ENCODE measurements at regions not wholly inside any gene's neighbourhood (a gene's known extent, or its start where the extent isn't known, plus 50 kb on each side); places are given as distances from the start of the nearest gene placed in this dataset.

- H3K4me1 ChIP-seq (ENCODE audit: control insufficient read depth, insufficient read depth, low read length): no peaks in the 10 kb centered on the region
Observed at GRCh38 chr3:178445139-178445538, 91.1 kb upstream of the KCNMB2 start.

GRCh38 chr3:178446059-178446458, 90.2 kb upstream of the KCNMB2 start:
- no peaks in the 10 kb centered on the region for H3K36me3 ChIP-seq (ENCODE audit: control insufficient read depth, insufficient read depth, low read length)
- no peaks in the 10 kb centered on the region for H3K4me1 ChIP-seq (ENCODE audit: control insufficient read depth, insufficient read depth, low read length)
- H3K4me3 ChIP-seq (ENCODE audit: low read depth, low read length): no peak overlapping the region
- no peak overlapping the region for H3K9ac ChIP-seq (ENCODE audit: low read length)
- H3K9me3 ChIP-seq (ENCODE audit: control insufficient read depth, insufficient read depth, low read depth, low read length): no peaks in the 10 kb centered on the region
- H3K27ac ChIP-seq (ENCODE audit: low read depth, low read length): no peak overlapping the region
- H3K27me3 ChIP-seq (ENCODE audit: control insufficient read depth, insufficient read depth, low read length): no peaks in the 10 kb centered on the region

More at GRCh38 chr3:178445139-178445538, 91.1 kb upstream of the KCNMB2 start:
- H3K9ac ChIP-seq (ENCODE audit: low read length): no peak overlapping the region
- no peaks in the 10 kb centered on the region for H3K9me3 ChIP-seq (ENCODE audit: control insufficient read depth, insufficient read depth, low read depth, low read length)
- no peaks in the 10 kb centered on the region for H3K27me3 ChIP-seq (ENCODE audit: control insufficient read depth, insufficient read depth, low read length)
- H3K36me3 ChIP-seq (ENCODE audit: control insufficient read depth, insufficient read depth, low read length): no peaks in the 10 kb centered on the region
- no peak overlapping the region for H3K27ac ChIP-seq (ENCODE audit: low read depth, low read length)
- H3K4me3 ChIP-seq (ENCODE audit: low read depth, low read length): no peak overlapping the region

GRCh38 chr3:178450476-178450875, 85.8 kb upstream of the KCNMB2 start:
- Histone ChIP-seq H3K36me3 (ENCODE audit: control insufficient read depth, insufficient read depth, low read length) (no peaks in the 10 kb centered on the region), H3K27me3 (ENCODE audit: control insufficient read depth, insufficient read depth, low read length) (no peaks in the 10 kb centered on the region), H3K4me1 (ENCODE audit: control insufficient read depth, insufficient read depth, low read length) (no peaks in the 10 kb centered on the region), H3K9me3 (ENCODE audit: control insufficient read depth, insufficient read depth, low read depth, low read length) (no peaks in the 10 kb centered on the region), H3K4me3 (ENCODE audit: low read depth, low read length) (no peak overlapping the region), H3K9ac (ENCODE audit: low read length) (no peak overlapping the region), H3K27ac (ENCODE audit: low read depth, low read length) (no peak overlapping the region)

GRCh38 chr3:178451799-178452198, 84.4 kb upstream of the KCNMB2 start:
- Histone ChIP-seq H3K9me3 (ENCODE audit: control insufficient read depth, insufficient read depth, low read depth, low read length) (no peaks in the 10 kb centered on the region), H3K36me3 (ENCODE audit: control insufficient read depth, insufficient read depth, low read length) (no peaks in the 10 kb centered on the region), H3K9ac (ENCODE audit: low read length) (no peak overlapping the region), H3K27me3 (ENCODE audit: control insufficient read depth, insufficient read depth, low read length) (no peaks in the 10 kb centered on the region), H3K27ac (ENCODE audit: low read depth, low read length) (no peak overlapping the region), H3K4me1 (ENCODE audit: control insufficient read depth, insufficient read depth, low read length) (peaks cover 3% of the 10 kb centered on the region; the same call in 1 of the 2 replicates), H3K4me3 (ENCODE audit: low read depth, low read length) (no peak overlapping the region)

- Histone ChIP-seq H3K27ac (ENCODE audit: low read depth, low read length) (no peak overlapping the region), H3K4me1 (ENCODE audit: control insufficient read depth, insufficient read depth, low read length) (peaks cover 3% of the 10 kb centered on the region; the same call in 1 of the 2 replicates), H3K27me3 (ENCODE audit: control insufficient read depth, insufficient read depth, low read length) (no peaks in the 10 kb centered on the region), H3K9me3 (ENCODE audit: control insufficient read depth, insufficient read depth, low read depth, low read length) (no peaks in the 10 kb centered on the region), H3K36me3 (ENCODE audit: control insufficient read depth, insufficient read depth, low read length) (no peaks in the 10 kb centered on the region), H3K4me3 (ENCODE audit: low read depth, low read length) (no peak overlapping the region), H3K9ac (ENCODE audit: low read length) (no peak overlapping the region)
Observed at GRCh38 chr3:178454726-178455125, 81.5 kb upstream of the KCNMB2 start.

GRCh38 chr3:178455226-178455625, 81.0 kb upstream of the KCNMB2 start:
- Histone ChIP-seq H3K27ac (ENCODE audit: low read depth, low read length) (no peak overlapping the region), H3K27me3 (ENCODE audit: control insufficient read depth, insufficient read depth, low read length) (no peaks in the 10 kb centered on the region)

GRCh38 chr3:178455946-178456345, 80.3 kb upstream of the KCNMB2 start:
- no peak overlapping the region for H3K9ac ChIP-seq (ENCODE audit: low read length)
- no peak overlapping the region for H3K4me3 ChIP-seq (ENCODE audit: low read depth, low read length)
- peaks cover 3% of the 10 kb centered on the region; the same call in 1 of the 2 replicates for H3K4me1 ChIP-seq (ENCODE audit: control insufficient read depth, insufficient read depth, low read length)
- 0 out of 2 replicates have a peak, but pooled peaks cover under 1% of the 10 kb centered on the region for H3K9me3 ChIP-seq (ENCODE audit: control insufficient read depth, insufficient read depth, low read depth, low read length)
- no peaks in the 10 kb centered on the region for H3K27me3 ChIP-seq (ENCODE audit: control insufficient read depth, insufficient read depth, low read length)
- no peaks in the 10 kb centered on the region for H3K36me3 ChIP-seq (ENCODE audit: control insufficient read depth, insufficient read depth, low read length)
- no peak overlapping the region for H3K27ac ChIP-seq (ENCODE audit: low read depth, low read length)

More at GRCh38 chr3:178455226-178455625, 81.0 kb upstream of the KCNMB2 start:
- Histone ChIP-seq H3K36me3 (ENCODE audit: control insufficient read depth, insufficient read depth, low read length) (no peaks in the 10 kb centered on the region), H3K9me3 (ENCODE audit: control insufficient read depth, insufficient read depth, low read depth, low read length) (no peaks in the 10 kb centered on the region), H3K4me3 (ENCODE audit: low read depth, low read length) (no peak overlapping the region), H3K9ac (ENCODE audit: low read length) (no peak overlapping the region), H3K4me1 (ENCODE audit: control insufficient read depth, insufficient read depth, low read length) (peaks cover 3% of the 10 kb centered on the region; the same call in 1 of the 2 replicates)

- Histone ChIP-seq H3K4me3 (ENCODE audit: low read depth, low read length) (no peak overlapping the region), H3K27ac (ENCODE audit: low read depth, low read length) (no peak overlapping the region), H3K9ac (ENCODE audit: low read length) (no peak overlapping the region), H3K27me3 (ENCODE audit: control insufficient read depth, insufficient read depth, low read length) (no peaks in the 10 kb centered on the region), H3K36me3 (ENCODE audit: control insufficient read depth, insufficient read depth, low read length) (no peaks in the 10 kb centered on the region), H3K9me3 (ENCODE audit: control insufficient read depth, insufficient read depth, low read depth, low read length) (0 out of 2 replicates have a peak, but pooled peaks cover 3% of the 10 kb centered on the region), H3K4me1 (ENCODE audit: control insufficient read depth, insufficient read depth, low read length) (peaks cover 3% of the 10 kb centered on the region; the same call in 1 of the 2 replicates)
Observed at GRCh38 chr3:178456621-178457285, 79.5 kb upstream of the KCNMB2 start.

GRCh38 chr3:178457511-178457910, 78.7 kb upstream of the KCNMB2 start:
- Histone ChIP-seq H3K27ac (ENCODE audit: low read depth, low read length) (no peak overlapping the region), H3K4me3 (ENCODE audit: low read depth, low read length) (no peak overlapping the region), H3K27me3 (ENCODE audit: control insufficient read depth, insufficient read depth, low read length) (no peaks in the 10 kb centered on the region)

GRCh38 chr3:178458313-178459037, 77.8 kb upstream of the KCNMB2 start:
- H3K4me3 ChIP-seq (ENCODE audit: low read depth, low read length): no peak overlapping the region
- H3K9me3 ChIP-seq (ENCODE audit: control insufficient read depth, insufficient read depth, low read depth, low read length): 0 out of 2 replicates have a peak, but pooled peaks cover 3% of the 10 kb centered on the region
- H3K27ac ChIP-seq (ENCODE audit: low read depth, low read length): no peak overlapping the region
- H3K9ac ChIP-seq (ENCODE audit: low read length): no peak overlapping the region
- H3K36me3 ChIP-seq (ENCODE audit: control insufficient read depth, insufficient read depth, low read length): no peaks in the 10 kb centered on the region
- no peaks in the 10 kb centered on the region for H3K27me3 ChIP-seq (ENCODE audit: control insufficient read depth, insufficient read depth, low read length)
- peaks cover 3% of the 10 kb centered on the region; the same call in 1 of the 2 replicates for H3K4me1 ChIP-seq (ENCODE audit: control insufficient read depth, insufficient read depth, low read length)

More at GRCh38 chr3:178457511-178457910, 78.7 kb upstream of the KCNMB2 start:
- Histone ChIP-seq H3K9me3 (ENCODE audit: control insufficient read depth, insufficient read depth, low read depth, low read length) (0 out of 2 replicates have a peak, but pooled peaks cover 3% of the 10 kb centered on the region), H3K36me3 (ENCODE audit: control insufficient read depth, insufficient read depth, low read length) (no peaks in the 10 kb centered on the region), H3K9ac (ENCODE audit: low read length) (no peak overlapping the region), H3K4me1 (ENCODE audit: control insufficient read depth, insufficient read depth, low read length) (peaks cover 3% of the 10 kb centered on the region; the same call in 1 of the 2 replicates)

GRCh38 chr3:178459038-178459410, 77.2 kb upstream of the KCNMB2 start:
- H3K4me3 ChIP-seq (ENCODE audit: low read depth, low read length): no peak overlapping the region
- H3K27me3 ChIP-seq (ENCODE audit: control insufficient read depth, insufficient read depth, low read length): no peaks in the 10 kb centered on the region
- no peak overlapping the region for H3K9ac ChIP-seq (ENCODE audit: low read length)

More at GRCh38 chr3:178459038-178459410, 77.2 kb upstream of the KCNMB2 start:
- H3K27ac ChIP-seq (ENCODE audit: low read depth, low read length): no peak overlapping the region
- H3K9me3 ChIP-seq (ENCODE audit: control insufficient read depth, insufficient read depth, low read depth, low read length): 0 out of 2 replicates have a peak, but pooled peaks cover 3% of the 10 kb centered on the region
- peaks cover 3% of the 10 kb centered on the region; the same call in 1 of the 2 replicates for H3K4me1 ChIP-seq (ENCODE audit: control insufficient read depth, insufficient read depth, low read length)
- H3K36me3 ChIP-seq (ENCODE audit: control insufficient read depth, insufficient read depth, low read length): no peaks in the 10 kb centered on the region

Data from HUES6 (cell line).